GM19025 (cell line): ENCODE measurements at regions not wholly inside any gene's neighbourhood (a gene's known extent, or its start where the extent isn't known, plus 50 kb on each side); places are given as distances from the start of the nearest gene placed in this dataset.

Source experiments
- ATAC-seq: cut with Tn5 transposase; IDR thresholded peaks from one replicate; pipeline ENCODE4 v1.9.1; 2021; ENCODE audit warnings: mild to moderate bottlenecking, low read depth, moderate library complexity; ENCODE audit not compliant: unreplicated experiment

DNA sequence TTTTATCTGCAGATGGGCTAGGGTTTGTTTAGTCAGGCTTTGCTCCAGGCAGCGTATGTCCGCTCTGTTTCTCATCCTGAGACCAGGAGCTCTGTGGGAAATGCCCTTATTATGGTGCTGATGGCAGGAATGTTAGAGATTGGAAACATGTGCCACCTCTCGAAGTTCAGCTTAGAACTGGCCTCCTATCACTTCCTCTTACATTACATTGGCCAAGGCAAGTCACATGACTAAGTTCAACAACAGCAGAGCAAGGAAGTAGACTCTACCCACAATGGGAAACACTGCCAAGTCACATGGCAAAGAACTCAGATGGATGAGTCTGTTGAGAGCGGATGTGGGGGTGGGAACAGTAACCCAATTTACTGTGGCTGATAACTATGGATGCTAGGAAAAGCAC is 161.9 kb upstream of the WSCD2 start:
- no peak for ATAC-seq

DNA sequence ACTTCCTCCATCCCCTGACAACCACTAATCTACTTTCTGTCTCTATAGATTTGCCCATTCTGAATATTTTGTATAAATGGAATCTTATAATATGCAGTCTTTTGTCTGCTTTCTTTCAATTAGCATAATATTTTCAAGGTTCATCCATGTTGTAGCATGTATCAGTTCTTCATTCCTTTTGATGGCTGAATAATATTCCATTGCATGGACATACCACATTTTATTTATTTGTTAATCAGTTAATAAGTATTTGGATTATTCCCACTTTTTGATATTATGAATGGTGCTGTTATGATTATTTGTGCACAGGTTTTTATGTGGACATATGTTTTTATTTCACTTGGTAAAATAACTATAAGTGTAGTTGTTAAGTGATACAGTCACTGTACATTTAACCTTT is 155.1 kb upstream of the WSCD2 start:
- ATAC-seq: no peak

DNA sequence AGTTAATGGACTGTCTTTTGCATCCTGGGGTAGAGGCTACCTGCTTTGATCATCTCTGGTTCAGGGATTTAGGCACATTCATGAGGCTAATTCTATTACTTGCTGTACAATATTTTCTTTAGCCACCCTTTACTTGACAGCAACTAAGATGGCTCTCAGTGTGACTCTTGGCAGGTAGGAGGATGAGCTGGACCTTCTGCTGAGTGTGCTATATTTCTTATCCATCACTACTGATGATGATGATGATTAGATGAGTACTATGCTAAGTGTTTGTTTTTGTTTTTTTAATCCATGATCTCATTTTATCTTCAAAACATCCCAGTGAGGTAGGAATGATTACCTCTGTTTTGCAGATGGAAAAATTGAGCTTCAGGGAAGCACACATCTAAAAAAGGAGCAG is 152.8 kb upstream of the WSCD2 start:
- no peak for ATAC-seq

DNA sequence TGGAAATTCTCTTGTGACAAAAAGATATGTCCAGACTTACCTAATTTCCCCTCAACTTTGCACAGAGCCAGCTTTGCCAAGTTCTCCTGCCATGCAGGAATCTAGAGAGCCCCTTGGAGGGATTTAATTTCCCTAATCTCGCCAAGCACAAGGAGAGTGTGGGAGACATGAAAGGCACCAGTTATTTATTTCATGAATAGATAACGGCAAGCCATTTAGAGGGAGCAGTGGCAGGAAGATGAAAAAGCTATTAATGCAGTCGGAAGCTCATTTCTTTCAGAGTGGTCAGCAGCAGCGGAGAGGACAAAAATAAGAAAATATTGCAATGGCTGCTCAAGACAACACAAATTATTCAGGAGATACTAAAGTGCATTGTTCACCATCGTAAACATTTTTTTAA is 150.9 kb upstream of the WSCD2 start:
- no peak for ATAC-seq

DNA sequence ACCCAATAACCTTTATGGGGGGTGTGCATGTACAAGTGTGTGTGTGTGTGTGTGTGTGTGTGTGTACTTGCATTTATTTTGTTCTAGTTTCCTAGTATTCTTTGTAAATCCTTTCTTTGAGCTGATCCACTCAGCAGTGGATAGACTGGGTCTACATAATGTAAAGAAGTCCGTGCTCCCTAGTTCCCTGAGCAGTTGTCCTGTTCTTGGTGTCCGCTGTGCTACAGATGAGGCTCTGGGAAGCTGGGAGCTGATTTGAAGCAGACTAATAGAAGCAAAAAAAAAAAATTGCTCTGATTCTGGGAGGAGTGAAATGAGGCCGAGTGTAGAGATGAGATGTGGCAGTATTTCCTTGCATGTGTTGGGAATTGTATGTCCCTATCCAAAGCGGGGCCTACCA is 150.4 kb upstream of the WSCD2 start:
- ATAC-seq: no peak

DNA sequence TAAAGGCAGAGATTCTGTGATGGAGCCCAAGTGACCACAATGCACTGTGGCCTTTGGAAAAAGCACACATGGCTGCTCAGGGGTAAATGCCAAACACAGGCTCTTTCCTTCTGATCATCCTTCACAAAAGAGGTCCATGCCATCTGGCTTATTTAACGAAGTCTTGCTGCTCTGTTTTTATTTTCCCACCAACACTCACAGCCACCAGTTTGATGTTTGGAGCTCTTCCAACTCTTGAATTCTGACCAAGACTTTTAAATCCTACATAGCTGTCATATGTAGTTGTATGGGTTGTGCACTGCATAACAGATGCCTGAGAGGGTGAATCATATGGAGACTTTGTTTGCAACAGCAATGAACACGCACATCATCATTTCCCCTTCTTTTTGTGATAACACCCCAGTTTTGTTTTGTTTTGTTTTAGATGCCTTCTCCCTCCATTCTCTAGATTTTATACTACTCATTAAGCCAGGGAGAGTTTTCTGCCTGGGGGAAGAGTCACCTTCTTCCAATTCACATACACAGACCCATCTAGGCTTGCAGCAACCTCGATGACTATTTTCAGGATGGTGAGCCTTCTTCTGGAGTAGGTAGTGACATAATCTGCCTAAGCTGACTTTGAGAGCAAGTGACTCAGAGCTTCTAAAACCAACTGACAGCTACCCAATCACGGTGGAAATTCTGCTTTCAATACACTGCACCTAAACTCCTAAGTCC is 145.2 kb upstream of the WSCD2 start:
- ATAC-seq: no peak

DNA sequence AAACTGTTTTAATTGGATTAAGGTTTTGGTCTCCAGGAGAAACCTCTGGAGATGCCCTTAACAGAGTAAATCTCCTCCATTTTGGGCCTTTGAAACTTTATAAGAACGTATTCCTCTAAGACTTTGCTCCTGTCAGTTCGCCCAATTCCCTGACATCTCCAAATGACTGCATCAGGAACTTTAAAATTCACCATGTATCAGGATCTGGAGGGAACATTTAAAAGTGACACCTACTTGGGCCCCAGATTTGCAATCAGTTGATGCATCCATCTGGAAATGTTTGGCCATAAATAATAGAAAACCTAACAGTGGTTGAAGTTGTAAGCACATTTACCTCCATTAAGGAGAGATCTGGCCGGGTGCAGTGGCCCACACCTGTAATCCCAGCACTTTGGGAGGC is 144.1 kb upstream of the WSCD2 start:
- no peak for ATAC-seq

DNA sequence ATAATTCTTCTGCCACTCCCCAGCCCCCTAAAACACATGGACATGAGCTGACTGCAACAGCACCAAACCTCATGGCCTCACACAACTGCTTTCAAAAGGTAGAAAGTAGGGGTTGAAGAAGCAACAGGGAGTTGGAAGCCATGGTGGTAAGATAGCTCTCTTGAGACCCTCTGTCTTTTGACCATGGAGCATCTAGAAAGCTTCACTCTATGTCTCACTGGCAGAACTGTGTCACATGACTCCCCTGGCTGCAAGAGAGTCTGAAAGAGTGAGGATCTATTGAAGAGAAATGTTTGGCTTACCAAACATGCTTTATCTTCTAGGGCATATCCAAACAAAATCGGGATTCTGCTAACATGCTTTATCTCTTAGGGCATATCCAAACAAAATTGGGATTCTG is 142.9 kb upstream of the WSCD2 start:
- ATAC-seq: no peak

DNA sequence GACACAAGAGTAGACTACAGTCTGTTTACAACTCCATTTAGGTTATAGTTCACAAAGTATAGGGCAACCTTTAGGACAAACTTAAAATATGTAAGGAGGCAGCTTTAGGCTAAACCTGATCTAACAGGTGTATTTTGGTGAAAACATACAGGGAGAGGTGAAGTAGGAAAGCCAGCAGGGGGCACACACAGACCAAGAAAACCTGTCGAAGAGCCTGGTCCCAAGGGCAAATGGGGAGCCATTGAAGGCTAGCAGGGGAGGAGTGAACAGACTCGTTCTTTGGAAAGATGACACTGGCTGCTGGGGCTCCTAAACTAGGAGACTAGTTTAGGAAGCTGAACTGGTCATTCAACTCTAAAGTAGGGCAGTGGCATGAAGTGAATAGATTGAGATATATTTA is 138.8 kb upstream of the WSCD2 start:
- no peak for ATAC-seq

DNA sequence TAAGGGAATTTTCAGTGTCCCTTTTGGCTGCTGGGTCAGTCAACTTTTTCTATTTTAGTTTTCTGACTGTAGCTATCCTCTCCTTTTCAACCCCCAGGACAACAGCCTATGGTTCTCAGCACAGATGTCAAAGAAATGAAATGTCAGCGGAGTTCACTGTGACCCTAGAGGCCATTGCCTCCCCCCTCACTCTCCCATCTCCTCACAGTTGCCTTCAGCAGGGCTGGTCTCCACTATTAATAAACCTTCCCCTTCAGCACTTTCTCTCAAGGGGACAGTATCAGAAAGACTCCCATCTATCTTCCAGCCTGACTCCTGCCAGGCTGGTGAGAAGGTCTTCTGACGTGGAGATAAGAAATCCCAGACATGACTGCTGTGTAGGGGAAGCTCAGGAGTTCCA is 137.1 kb upstream of the WSCD2 start:
- no peak for ATAC-seq

DNA sequence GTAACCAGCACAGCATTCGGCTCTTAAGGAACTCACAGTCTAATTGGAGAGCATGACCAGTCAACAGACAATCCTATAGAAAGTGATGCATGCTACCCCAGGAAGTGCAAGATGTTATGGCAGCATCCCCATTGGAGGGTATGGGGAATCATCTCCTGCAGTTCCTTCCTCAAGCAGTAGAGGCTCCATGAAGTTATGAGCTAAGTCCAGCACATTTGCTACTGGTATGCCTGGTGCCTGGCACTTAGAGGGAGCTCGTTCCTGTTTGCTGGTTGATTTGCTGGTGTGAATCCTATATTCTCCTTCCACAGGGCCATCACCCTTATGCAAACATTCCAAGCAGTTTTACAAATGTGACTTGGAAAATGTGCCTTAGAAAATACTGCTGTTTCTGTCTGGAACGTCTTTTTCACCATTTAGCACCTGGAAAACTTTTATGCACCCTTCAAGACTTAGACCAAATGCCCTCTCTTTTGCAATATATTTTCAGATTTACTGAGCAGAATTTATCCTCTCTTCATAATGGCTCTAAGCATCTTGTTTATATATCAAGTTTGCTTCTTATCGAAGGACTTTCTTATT is 136.1 kb upstream of the WSCD2 start:
- ATAC-seq: no peak

DNA sequence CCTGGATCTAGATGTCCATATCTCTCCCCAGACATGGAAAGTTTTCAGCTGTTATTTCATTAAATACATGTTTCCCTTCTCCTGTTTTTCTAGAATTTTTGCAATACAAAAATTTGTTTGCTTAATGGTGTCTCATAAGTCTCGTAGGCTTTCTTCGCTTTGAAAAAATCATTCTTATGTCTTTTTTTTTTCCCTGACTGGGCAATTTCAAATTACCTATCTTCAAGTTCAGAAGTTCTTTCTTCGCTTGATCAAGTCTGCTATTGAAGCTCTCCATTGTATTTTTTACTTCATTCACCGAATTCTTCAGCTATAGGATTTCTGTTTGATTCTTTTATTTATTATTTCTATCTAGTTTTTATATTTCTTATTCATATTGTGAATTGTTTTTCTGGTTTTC is 130.2 kb upstream of the WSCD2 start:
- no peak for ATAC-seq

DNA sequence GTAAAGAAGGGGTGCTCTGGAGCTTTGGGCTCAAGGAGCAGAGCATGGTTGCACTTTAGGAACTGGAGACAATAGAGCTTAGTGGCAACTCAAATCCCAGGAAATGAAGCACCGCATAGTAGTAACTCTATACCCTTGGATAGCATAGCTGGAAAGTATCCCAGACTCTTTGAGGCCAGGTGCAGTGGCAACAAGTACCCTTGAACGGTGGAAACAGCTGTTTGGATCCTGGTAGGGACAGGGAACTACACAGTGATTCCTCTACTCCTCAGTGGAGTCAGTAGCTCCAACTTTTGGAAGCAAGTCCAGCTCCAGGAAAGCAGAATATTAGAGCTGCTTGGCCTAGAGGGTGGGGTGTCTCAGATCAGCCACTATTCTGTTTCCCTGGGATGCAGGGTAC is 129.0 kb upstream of the WSCD2 start:
- no peak for ATAC-seq

DNA sequence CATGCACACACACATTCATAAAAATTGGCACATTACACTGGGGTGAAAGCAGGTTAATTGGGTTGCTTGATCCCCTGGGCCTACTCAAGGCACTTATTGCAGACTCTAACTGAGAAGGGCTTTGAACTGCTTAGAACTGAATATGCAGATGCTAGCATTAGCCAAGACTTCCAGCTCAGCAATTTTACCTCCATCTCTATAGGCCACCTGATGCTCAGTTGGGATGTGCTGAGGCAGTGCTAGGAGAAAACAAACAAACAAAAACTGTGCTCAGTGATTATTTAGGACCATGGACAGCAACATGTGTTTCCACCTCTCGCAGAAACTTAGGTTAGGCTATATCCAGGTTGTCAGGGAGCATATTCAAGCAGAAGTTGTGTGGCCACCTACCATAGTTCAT is 124.8 kb upstream of the WSCD2 start:
- ATAC-seq: no peak

DNA sequence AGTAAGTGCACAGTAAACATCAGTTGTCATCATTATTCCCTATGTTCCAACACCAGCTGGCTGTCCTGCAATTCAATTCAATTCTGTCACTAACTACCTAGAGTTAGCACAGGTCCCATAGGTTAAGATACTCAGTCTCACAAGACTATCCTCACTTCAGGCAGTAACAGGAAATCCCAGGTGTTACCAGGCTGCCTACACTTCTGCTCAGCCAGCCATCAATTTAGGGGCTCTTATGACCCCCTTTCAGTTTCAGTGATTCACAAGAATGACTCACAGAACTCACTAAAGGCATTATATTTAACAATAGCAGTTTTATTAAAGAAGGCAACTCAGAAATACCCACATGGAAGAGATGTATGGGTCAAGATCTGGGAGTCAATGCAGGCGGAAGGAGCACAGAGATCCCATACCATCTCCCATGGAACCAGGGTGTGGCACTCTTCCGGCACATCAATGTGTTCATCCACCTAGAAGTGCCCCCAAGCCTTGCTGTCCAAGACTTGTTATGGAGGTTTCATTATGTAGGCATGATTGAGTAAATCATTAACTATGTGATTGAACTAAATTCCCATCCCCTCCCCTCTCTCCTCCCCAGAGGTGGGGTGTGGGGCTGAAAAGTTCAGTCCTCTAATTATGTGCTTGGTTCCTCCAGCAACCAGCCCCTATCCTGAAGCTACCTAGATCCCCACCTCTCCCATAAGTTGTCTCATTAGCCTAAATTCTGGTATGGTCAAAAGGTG is 120.8 kb upstream of the WSCD2 start:
- ATAC-seq: no peak

DNA sequence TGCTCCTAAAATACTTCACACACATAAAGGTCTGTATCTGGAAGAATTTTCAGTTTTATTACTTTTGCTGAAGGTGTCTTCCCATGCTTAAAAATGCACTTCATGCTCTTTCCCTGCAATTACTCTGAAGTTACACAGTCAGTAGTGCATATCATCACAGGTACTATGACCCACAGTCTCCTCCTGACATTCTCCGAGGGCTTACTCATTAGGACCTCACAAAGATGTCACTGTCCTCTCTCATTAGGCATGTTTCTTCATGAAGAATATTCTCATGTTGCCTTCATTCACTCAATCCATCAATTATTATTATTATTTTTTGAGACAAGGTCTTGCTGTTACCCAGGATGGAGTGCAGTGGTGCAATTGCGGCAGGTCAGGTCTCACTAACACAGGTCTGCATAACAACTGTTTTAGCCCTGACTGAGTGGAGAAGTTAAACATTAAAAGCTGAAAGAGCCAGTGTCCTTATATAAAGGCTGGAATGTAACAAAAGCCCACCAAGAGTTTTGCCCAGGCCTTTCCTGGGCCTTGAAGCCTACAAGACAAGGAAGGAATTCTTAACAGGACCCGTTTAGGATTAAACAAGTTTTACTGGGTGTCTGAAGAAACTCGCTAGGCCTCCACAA is 119.5 kb upstream of the WSCD2 start:
- ATAC-seq: no peak

DNA sequence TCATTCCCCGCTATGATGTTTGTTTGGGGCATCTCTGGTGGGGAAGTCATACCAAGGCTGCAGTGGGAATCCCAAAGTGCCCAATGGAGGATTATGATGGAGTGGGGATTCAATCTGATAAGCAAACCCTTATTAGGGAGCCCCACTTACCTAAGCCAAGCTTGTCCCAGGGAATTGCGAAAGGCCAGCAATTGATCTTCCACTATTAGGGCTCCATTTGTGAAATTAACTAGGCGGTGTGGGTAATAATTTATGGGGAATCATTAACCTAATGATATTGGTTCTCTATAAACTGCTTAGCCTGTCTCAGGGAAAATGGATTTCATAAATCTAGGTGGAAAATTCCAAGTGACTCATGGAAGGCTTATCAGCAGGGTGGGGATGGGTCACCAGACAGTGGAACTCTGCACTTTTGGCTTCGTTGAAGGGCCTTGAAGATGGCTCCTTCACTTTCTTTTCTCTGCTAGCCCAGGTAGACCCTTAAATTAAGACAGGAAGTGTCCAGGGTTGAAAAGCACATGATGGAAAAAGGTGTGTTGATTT is 113.0 kb upstream of the WSCD2 start:
- no peak for ATAC-seq

DNA sequence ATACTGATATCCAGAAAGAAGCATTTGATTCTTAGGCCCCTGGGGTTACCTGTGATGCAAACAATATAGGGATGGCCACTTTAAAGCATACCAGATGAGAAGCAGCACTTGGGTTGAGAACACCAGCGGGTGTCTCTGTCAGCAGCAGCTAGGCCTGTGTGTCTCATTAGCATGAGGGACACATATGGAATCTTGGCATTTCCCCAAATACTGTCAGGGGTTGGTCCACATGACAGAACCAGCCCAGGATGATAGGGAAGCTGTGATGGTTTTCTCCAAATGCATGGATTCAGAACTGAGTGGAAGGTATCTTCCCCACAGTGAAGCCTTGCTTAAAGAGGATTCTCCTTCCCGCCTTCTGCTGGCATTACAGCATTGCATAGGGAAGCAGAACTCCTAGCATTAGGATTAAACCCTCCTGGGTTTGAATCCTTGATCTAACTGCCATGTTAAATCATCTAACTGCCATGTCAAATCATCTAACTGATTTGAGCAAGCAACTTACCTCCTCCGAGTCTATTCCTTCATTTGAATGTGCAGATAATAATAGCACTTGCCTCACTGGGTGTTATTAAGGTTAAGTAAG is 111.5 kb upstream of the WSCD2 start:
- no peak for ATAC-seq

DNA sequence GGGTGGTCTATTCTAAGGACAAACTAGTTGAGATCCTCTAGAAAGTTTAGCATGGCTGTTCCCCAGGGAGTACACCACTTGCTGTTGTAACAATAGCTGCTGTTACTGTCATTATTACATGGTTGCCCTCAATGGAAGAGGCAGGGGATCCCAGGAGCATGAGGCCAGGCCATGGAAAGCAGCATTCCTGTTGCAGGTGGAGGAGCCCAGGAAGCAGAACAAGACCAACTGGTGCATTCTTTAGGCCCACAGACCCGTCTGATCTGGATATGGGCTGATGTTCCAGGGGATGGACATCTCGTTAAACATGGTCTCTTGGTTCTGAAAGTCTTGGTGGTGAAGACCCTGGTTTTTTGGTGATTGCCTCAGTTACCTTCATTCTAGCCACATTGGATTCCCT is 109.2 kb upstream of the WSCD2 start:
- no peak for ATAC-seq

DNA sequence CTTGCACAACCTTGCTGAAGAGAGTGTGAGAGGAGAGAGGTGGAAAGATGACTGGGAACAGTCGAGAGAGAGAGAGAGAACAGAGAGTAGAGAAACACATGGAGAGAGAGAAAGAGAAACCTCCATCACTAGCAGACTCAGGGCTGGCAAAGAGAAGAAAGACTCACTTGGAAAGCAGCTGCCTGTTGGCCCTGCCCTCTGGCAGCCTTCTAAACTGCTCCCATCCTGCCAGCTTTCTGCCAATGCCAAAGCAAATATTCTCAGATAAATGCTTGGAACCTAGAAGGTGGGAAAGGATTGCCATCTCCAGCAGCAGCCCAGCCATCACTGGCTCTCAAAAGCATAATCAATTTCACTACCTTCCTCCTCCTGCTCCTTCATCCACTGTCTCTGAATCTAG is 107.9 kb upstream of the WSCD2 start:
- ATAC-seq: no peak

DNA sequence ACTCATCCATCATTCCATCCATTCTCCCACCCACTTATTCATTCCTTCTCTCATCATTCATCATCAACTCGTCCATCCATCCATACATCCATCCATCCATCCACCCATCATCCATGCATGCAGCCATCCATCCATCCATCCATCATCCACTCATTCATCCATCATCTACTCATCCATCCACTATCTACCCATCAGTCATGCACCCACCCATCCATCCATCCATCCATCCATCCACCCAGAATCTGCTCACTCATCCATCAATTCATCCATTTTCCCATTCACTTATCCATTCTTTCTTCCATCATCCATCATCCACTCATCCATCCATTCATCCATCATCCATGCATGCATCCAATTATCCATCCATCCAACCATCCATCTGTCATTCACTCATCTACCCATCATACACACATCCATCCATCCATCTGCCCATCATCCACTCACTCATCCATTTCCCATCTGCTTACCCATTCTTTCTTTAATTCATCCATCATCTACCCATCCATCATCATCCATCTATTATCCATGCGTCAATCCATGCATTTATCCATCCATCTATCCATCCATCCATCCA is 107.1 kb upstream of the WSCD2 start:
- ATAC-seq: no peak
